ENCODE measurements at regions not wholly inside any gene's neighbourhood (a gene's known extent, or its start where the extent isn't known, plus 50 kb on each side); places are given as distances from the start of the nearest gene placed in this dataset.

DNA sequence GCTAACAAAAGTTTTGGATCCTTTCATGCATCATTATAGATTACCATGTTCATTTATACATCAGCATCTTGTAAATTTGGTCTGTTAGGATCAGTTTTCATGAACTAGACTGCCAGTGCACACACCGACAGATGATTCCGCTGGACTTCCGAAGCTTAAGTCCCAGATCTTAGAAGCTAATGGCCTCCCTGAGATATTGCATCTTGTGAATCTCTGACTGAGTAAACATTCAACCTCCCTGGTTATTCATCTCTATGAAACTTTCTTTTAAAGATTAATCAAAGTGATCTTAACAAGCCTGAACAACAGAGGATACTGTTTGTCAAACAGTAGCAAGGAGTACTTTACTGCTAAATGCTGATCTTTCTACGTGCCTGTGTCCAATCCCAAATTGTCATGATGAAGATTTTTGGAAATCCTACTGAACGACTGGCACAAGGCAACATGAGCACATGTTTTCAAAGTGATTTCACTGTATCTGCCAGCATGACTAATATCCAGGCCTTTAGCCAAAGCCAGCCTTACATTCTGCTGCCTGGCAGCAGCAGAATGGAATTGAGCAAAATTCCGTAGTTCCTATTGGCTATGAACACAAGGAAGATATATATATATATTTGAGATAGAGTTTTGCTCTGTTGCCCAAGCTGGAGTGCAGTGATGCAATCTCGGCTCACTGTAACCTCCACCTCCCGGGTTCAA, 91.3 kb upstream of the ANK3 start:
- peaks cover 22% of the 10 kb centered on the region for H3K4me1 Mint-ChIP-seq (ENCODE audit: low read depth)
- no peaks in the 10 kb centered on the region for H3K9me3 Mint-ChIP-seq
- TF ChIP-seq, protein P1, sequence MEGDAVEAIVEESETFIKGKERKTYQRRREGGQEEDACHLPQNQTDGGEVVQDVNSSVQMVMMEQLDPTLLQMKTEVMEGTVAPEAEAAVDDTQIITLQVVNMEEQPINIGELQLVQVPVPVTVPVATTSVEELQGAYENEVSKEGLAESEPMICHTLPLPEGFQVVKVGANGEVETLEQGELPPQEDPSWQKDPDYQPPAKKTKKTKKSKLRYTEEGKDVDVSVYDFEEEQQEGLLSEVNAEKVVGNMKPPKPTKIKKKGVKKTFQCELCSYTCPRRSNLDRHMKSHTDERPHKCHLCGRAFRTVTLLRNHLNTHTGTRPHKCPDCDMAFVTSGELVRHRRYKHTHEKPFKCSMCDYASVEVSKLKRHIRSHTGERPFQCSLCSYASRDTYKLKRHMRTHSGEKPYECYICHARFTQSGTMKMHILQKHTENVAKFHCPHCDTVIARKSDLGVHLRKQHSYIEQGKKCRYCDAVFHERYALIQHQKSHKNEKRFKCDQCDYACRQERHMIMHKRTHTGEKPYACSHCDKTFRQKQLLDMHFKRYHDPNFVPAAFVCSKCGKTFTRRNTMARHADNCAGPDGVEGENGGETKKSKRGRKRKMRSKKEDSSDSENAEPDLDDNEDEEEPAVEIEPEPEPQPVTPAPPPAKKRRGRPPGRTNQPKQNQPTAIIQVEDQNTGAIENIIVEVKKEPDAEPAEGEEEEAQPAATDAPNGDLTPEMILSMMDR (IDR thresholded peaks at IDR 0.05), result no peak
- Histone ChIP-seq H3K36me3 (ENCODE audit: insufficient read depth, low read length) (no peaks in the 10 kb centered on the region), H3K27ac (ENCODE audit: low read depth in 1 of 2, low read length in 2 of 2) (no peak overlapping the region), H3K27me3 (ENCODE audit: control insufficient read depth in 1 of 2, insufficient read depth in 2 of 2, low read length in 2 of 2) (no peaks in the 10 kb centered on the region), H3K9me3 (ENCODE audit: control insufficient read depth in 1 of 2, insufficient read depth in 1 of 2, low read length in 2 of 2) (no peaks in the 10 kb centered on the region), H3K4me3 (ENCODE audit: low read length) (no peak overlapping the region), H3K4me1 (ENCODE audit: insufficient read depth, low read length) (no peaks in the 10 kb centered on the region)
- no peak overlapping the region for H3K27ac Mint-ChIP-seq
- ATAC-seq (ENCODE audit: poor library complexity) (no peak), DNase-seq (no peak)
- POLR2A ChIA-PET, result no interaction called here
- H3K36me3 Mint-ChIP-seq (ENCODE audit: low read depth), result no peaks in the 10 kb centered on the region
- CTCF ChIA-PET, result no interaction called here
- H3K27me3 Mint-ChIP-seq, result no peaks in the 10 kb centered on the region
- H3K4me3 Mint-ChIP-seq, result no peak overlapping the region
- intact Hi-C loops (cut with DNase I, micrococcal nuclease), result no loop called here

DNA sequence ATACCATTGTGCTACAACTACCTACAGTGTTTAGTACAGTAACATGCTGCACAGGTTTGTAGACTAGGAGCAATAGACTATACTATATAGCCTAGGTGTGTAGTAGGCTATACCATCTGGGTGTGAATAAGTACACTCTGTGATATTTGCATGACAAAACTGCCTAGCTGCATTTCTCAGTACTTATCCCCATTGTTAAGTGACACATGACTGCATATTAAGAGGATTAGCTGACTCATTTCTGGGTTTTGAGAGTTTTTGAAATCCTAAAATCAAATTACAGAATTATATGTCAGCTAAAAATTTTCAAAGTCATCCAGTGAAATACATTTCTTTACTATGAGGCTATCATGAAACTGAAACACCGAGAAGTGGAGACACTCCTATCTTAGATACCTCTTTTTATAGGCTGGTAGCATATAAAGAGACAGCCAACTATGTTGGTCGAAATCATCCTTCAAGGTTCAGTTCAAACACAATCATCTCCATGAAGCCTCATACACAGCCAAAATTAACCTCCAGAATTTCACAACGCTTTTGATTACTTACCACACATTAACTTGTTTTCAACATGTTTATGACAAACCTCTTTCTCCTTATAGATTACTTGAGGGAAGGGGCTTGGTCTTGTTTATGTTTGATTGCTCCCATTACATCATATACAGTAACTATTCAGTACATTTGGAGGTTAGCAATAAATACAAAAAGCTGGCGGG, 89.8 kb upstream of the ANK3 start:
- no peaks in the 10 kb centered on the region for H3K4me1 ChIP-seq (ENCODE audit: insufficient read depth, low read length)
- H3K27ac ChIP-seq (ENCODE audit: low read depth in 1 of 2, low read length in 2 of 2), result no peak overlapping the region
- H3K9me3 ChIP-seq (ENCODE audit: control insufficient read depth in 1 of 2, insufficient read depth in 1 of 2, low read length in 2 of 2), result no peaks in the 10 kb centered on the region
- H3K36me3 Mint-ChIP-seq (ENCODE audit: low read depth), result no peaks in the 10 kb centered on the region
- no peaks in the 10 kb centered on the region for H3K27me3 Mint-ChIP-seq
- no peak for ATAC-seq (ENCODE audit: poor library complexity)
- H3K27ac Mint-ChIP-seq, result no peak overlapping the region
- no peaks in the 10 kb centered on the region for H3K9me3 Mint-ChIP-seq
- peaks cover 26% of the 10 kb centered on the region for H3K4me1 Mint-ChIP-seq (ENCODE audit: low read depth)
- no peaks in the 10 kb centered on the region for H3K27me3 ChIP-seq (ENCODE audit: control insufficient read depth in 1 of 2, insufficient read depth in 2 of 2, low read length in 2 of 2)
- H3K36me3 ChIP-seq (ENCODE audit: insufficient read depth, low read length), result no peaks in the 10 kb centered on the region
- CTCF ChIA-PET, result interaction anchor here (1.0 kb wide), 1 partner anchor 15 kb away, joined by 3 read pairs; no protein-coding TSS in a partner anchor
- no peak overlapping the region for H3K4me3 ChIP-seq (ENCODE audit: low read length)
- POLR2A ChIA-PET, result no interaction called here
- no peak overlapping the region for H3K4me3 Mint-ChIP-seq
- intact Hi-C loops (cut with DNase I, micrococcal nuclease), result no loop called here
- TF ChIP-seq, protein P1 (IDR thresholded peaks at IDR 0.05), result no peak
- no peak for DNase-seq

DNA sequence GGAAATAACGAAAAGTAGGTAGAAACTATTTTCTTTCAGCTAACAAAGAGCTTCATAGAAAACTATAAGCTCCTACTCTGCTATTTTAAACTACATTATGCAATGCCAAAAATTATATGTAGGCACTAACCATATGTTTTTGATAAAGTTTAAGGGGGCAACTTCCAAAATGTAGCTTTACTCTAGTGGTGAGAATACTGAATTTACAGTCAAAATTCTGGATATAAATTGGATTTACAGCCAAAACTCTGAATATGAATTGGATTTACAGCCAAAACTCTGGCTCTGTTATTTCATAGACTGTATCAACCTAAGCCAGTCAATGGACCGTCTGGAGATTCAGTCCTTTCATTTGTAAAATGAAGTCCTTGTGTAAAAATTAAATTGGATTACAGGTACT, 86.8 kb upstream of the ANK3 start:
- H3K4me3 Mint-ChIP-seq, result no peak overlapping the region
- no peaks in the 10 kb centered on the region for H3K36me3 ChIP-seq (ENCODE audit: insufficient read depth, low read length)
- intact Hi-C loops (cut with DNase I, micrococcal nuclease), result no loop called here
- no peak overlapping the region for H3K27ac ChIP-seq (ENCODE audit: low read depth in 1 of 2, low read length in 2 of 2)
- POLR2A ChIA-PET, result interaction anchor here (0.6 kb wide), 1 partner anchor 28 kb away, joined by 3 read pairs; no protein-coding TSS in a partner anchor
- ATAC-seq (ENCODE audit: poor library complexity) (no peak), DNase-seq (no peak)
- no peaks in the 10 kb centered on the region for H3K4me1 ChIP-seq (ENCODE audit: insufficient read depth, low read length)
- H3K4me1 Mint-ChIP-seq (ENCODE audit: low read depth), result peaks cover 23% of the 10 kb centered on the region
- no peak overlapping the region for H3K4me3 ChIP-seq (ENCODE audit: low read length)
- H3K36me3 Mint-ChIP-seq (ENCODE audit: low read depth), result peaks cover 6% of the 10 kb centered on the region
- H3K27me3 Mint-ChIP-seq, result no peaks in the 10 kb centered on the region
- no peaks in the 10 kb centered on the region for H3K9me3 Mint-ChIP-seq
- CTCF ChIA-PET, result no interaction called here
- TF ChIP-seq, protein P1 (IDR thresholded peaks at IDR 0.05), result no peak
- H3K9me3 ChIP-seq (ENCODE audit: control insufficient read depth in 1 of 2, insufficient read depth in 1 of 2, low read length in 2 of 2), result no peaks in the 10 kb centered on the region
- H3K27me3 ChIP-seq (ENCODE audit: control insufficient read depth in 1 of 2, insufficient read depth in 2 of 2, low read length in 2 of 2), result no peaks in the 10 kb centered on the region
- H3K27ac Mint-ChIP-seq, result no peak overlapping the region
